ENCODE measurements at regions not wholly inside any gene's neighbourhood (a gene's known extent, or its start where the extent isn't known, plus 50 kb on each side); places are given as distances from the start of the nearest gene placed in this dataset.

DNA sequence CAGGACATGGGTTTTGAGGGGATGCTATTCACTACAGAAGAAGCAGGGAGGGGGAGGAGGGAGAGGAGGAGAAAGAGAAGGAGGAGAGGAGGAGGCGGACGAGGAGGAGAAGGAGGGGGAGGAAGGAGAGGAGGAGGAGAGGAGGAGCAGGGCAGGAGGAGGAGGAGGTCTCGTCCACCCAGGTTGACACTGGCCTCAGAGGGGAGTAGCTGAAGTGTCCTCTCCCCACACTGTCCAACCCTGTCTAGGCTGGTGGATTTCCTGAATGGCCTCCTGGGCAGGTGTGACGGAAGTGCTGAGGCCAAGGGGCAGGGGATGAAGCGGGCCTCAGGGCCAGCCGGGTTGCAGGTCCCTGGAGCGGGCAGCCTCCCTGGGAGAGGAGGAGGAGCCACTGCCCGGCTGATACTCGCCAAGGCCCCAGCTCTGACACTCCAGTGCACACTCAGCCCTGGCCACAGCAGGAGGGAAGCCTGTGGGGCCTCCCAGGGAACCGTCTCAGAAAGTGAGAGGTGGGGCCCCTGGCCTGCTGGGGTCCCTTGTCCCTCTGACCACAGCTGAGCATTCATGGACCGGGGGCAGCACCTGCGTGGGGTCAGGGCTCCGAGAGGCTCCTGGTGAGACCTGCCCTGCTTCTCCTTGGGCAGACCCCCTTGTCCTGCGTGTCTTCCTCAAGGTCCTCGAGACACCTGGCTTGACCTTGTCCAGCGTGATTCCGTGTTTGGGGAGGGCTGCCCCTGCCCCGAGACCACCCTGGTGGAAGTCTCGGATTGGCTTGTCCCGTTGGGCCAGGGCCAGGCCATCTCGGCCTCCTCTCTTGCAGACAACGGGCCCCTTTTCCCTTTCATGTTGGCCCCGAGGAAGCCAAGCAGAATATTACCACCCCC, 200.6 kb upstream of the CIBAR2 start:
- FAIRE-seq, result no peak

DNA sequence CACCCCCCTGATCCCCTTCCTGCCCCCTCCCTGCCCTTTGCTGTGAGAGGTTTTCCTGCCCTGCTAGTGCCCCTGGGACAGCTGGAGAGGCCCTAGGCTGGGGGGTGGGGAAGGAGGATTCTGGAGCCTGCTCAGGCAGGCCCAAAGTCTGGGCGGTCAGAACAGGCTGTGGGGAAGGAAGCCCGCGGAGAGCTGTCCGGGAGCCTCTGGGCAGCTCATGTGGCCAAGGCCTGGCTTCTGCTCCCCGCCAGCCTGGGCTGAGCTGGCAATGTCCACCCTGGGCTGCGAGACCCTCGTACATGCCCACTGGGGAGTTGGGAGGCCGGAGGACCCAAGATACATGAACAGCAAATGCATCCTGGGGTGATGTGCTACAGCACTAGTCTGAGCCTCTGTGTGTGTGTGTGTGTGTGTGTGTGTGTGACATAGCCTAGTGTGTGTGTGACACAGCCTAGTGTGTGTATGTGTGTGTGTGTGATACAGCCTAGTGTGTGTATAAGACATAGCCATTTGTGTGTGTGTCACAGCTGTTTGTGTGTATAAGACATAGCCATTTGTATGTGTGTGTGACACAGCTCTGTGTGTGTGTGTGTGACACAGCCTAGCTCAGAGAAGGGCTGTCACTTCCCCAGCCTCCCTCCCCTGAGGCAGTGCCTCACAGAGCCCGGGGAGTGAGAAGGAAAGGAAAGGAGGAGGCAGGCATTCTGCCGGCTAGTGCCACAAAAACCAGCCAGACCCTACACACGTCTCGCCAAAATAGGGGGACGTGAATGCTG, 201.4 kb upstream of the CIBAR2 start:
- FAIRE-seq, result no peak

DNA sequence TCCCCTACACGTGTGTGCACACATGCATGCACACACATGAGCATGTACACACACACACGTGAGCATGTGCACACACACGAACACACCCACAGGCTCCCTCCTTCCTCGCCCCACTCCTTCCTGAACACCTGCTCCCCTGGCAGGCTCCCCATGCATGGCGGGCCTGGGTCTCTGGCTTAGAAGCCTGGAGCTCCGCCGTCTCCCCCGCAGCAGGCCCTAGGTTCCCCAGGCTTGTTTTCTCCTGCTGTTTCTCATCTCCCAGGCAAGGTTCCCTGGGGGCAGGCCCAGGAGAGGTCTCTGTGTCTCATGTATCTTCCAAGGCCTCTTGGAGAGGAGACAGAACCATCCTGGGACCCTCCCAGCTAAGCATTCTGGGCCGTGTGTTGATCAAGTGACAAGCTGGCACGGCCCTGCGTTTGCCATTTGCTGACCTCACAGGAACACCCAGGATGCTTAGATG, 202.3 kb upstream of the CIBAR2 start:
- no peak for FAIRE-seq

DNA sequence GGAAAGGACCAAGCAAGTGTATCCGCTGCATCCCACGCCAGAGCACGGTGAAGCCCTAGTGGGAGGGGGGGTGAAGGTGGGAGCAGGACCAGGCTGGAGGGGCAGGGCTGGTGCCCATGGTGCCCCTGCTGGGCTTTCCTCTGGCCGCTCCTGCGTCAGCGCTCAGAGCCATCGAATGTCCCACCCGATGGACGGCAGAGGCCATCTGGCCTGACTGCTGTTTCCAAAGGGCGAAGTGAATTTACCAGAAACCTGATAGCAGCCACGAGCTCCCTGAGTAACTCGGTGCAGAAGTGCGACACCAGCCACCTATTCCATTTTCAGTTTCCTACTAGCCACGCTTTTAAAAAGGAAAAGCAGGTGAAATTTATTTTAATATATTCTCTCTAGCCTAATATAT, 203.6 kb upstream of the CIBAR2 start:
- FAIRE-seq, result no peak

DNA sequence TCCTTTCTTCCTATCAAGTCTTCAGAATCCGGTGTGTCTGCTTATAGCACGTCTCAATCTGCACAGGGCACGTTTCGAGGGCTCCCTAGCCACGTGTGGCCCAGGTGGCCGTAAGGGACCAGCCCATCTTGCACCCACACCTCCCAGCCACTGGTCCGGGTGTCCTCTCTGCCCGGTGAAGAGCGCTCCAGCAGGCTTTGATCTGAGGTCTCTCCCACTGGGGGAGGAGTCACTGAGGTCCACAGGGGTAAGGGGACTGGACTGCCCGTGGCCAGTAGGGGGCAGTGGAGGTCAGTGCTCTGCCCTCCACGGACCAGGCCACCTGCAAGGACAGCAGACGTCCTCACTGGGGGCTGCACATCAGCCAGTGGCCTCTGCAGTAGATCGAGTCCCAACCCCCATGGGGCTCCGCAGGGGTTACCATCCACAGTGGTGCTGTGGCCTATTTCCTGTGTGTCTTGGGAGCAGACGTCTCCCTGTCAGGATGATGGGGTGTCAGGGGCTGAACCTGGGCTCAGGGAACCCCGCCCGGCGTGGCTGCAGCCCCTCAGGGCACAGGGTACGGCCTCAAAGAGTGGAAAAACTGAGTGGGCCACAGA, 204.1 kb upstream of the CIBAR2 start:
- no peak for FAIRE-seq

DNA sequence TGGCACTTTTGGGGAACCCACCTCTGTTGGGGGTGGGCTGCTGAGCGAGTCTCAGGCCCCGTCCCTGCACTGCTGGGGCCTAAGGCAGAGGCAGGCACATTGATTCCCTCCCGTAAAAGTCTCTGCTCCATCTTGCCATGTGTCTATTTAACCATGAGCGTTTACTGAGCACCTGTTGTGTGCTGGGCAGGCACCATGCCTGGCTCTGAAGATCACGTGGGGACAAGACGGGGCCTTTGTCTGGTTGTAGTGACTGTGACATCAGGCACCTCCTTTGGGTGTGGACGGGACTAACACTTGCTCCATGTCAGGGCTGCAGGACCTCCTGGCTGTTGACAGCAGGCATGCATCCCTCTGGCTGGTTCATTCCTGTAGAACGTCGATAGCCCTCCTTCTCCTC, 204.7 kb upstream of the CIBAR2 start:
- FAIRE-seq, result no peak

DNA sequence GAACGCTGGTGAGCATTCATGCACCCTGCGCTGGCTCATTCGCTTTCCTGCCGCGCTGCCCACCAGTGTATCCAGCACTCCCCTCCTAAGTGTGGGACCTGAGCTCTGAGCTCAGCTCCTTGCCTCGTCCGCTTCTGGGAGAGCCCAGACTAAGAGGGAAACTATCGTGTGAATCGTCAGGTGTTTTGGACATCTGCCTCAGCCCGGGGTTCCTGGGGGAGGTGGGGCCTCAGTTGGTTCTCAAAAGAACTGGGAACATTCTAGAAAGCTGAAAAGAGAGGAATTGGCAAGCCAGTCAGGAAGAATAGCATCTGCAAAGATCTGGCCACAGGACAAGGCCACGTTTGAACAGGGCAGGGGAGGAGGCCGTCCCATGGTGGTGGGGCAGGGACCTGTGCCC, 205.4 kb upstream of the CIBAR2 start:
- FAIRE-seq, result no peak

DNA sequence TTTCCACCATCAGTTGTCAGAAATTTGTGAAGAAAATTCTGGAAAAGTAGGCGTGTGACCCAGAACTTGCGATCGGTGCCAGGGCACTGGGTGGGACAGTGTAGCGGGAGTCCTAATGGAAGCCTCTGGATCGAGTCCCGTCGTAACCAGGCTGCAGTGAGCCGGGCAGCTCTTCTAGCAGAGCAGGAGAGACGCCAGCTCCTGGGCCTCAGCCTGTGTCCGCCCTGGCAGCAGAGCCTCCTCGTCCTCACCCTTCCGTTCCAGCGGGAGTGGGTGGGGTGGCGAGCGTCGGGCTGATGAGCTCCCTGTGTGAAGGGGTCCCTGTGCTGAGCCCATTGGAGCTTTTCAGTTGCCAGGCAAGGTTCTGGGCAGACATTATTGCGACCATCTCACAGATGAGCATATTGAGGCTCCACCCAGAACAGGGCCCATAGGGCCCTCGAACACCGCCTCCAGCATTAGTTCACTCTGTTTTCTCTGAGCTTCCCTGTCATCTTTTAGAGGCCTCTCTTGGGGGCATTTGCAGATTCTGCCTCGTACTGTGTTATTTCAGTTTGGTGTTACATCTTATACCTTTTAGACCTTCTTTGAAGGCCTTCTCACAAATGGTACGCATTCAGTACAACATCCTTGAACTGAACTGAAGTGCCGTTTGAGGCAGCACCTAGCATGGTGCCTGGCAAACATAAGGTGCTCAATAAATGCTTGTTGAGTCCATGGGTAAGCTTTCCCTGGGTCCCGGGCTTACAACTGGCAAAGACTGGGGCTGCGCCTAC, 207.1 kb upstream of the CIBAR2 start:
- FAIRE-seq, result no peak

DNA sequence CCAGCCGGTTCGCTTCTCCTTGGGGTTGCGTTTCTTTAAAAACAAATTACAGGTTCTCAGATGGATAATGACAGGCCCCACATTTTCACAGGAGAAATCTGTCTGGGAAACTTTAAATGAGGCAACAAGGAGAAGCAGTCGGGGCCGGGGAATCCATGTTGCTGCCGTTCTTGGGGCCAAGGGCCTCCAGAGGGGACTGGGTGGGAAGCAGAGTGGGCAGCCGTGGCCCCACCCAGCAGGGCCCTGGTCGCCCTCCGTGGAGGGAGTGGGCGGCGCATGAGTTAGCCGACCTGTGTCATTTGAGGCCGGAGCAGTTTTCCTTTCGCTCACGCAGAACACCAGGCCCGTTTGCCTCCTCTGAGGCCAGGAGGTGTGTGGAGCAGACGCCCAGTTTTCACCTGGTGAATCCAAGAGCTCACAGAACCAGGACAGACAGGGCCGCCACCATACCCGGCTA, 207.7 kb upstream of the CIBAR2 start:
- FAIRE-seq, result no peak

DNA sequence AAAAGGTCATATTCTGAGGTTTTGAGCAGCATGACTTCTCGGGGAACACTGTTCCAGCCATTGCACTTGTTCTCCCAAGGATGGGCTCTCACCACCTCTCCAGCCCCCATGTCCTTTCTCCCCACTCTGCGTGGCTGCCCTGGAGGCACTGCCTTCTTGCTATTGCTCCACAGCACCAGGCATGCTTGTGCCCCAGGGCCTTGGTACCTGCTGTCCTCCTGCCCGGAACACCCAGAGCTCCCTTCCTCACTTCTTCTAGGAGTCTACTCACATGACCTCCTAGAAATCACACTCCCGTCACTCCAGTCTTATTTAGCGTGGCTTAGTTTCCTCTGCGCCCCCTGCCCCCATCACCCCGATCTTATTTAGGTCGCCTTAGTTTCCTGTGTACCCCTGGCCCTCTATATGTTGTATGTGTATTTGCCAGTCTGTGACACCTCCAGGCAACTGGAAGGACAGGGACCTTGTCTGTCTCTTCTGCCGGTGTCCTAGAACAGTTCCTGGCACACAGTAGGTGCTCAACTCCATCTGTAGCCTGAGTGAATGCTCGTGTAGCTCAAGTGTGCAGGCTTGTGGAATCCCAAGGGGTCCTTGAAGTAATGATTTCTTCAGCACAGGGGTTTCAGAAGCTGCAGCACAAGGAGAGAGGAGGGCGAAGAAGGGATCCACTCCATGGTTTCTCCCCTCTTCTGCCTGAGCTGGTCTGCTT, 208.6 kb upstream of the CIBAR2 start:
- no peak for FAIRE-seq

DNA sequence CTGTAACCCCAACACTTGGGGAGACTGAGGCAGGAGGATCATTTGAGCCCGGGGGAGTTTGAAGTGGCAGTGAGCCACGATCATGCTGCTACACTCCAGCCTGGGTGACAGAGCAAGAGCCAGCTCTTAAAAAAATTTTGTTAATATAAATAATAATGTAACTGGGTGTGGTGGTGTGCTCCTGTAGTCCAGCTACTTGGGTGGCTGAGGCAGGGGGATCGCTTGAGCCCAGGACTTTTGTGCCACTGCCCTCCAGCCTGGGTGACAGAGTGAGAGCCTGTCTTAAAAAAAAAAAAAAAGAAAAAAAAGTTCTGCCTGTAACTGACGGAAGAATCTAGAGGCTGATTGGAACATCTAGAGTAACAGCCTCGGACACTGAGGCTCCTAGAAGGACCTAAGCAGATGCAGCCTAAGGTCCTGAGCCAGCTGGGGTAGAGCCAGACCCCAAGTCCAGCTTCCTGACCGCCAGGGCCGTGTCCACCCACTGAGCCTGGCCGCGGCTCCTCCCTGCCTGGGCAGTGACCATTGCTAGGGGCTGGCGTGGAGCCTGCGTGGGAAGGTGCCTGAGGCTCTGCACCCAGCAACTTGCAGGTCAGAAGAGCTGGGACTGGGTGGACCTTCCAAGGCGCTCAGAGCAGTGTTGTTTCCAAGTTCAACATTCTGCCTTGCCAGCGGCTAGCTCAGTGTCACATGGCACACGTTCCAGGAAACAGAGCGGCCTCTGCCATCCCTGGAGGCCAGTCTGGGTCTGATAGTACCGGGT, 209.4 kb upstream of the CIBAR2 start:
- FAIRE-seq, result no peak

DNA sequence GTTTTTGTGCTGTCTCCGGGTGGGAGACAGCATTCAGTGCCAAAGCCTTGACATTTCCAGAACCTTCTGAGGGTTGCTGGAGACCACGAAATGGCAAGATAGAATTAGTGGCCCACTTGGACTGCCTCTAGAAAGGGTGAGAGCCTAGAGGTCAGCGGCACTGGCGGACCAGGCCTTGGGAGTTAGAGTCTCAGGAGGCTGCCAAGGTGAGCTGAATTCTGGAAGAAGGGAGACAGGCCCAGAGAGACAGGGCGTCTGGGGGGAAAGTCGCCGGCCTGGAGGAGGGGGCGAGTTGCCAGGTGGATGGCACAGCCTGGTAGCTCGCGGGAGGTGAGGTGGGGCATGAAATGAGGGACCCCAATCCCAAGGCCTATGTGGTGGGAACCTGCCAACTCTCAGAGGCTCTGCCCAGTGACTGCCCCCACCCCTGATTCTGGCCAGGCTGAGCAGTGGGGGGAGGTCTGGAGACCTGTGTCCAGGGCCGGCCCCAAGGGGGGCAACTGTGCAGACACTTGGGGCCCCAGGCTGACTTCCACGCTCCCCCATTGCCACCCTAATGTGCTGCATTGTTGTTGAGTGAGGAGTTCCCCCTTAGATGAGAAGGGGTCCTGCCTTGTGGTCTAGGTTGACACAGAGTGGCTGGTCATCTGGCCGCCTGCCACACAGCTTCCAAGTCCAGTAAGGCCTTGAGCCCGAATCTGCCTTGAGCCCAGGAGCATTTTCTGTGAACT, 211.1 kb upstream of the CIBAR2 start:
- FAIRE-seq, result no peak

DNA sequence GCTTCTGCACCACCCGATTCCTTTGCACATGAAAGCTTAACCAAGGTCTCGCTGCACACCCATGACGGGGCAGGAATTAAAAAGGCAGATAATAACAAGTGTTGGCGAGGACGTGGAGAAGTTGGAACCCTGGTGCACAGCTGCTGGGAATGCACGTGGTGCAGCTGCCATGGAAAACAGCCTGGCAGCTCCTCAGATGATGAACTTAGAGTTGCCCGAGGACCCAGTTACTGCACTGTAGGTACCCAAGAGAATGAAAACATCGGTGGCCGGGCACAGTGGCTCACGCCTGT, 211.6 kb upstream of the CIBAR2 start:
- no peak for FAIRE-seq

DNA sequence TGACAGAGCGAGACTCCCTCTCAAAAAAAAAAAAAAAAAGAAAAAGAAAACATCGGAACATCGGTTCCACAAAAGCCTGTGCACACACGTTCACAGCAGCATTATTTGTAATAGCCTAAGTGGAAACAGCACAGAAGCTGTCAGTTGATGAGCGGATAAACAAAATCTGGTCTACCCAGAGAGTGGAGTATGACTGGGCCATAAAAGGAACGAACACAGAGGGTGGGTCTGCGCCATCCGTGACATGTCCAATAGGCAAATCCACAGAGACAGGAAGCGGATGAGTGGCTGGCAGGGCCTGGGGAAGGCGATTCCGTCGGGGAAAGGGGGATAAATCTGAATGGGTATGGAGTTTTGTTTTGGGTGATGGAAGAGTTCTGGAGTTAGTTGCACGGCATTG, 212.2 kb upstream of the CIBAR2 start:
- no peak for FAIRE-seq

DNA sequence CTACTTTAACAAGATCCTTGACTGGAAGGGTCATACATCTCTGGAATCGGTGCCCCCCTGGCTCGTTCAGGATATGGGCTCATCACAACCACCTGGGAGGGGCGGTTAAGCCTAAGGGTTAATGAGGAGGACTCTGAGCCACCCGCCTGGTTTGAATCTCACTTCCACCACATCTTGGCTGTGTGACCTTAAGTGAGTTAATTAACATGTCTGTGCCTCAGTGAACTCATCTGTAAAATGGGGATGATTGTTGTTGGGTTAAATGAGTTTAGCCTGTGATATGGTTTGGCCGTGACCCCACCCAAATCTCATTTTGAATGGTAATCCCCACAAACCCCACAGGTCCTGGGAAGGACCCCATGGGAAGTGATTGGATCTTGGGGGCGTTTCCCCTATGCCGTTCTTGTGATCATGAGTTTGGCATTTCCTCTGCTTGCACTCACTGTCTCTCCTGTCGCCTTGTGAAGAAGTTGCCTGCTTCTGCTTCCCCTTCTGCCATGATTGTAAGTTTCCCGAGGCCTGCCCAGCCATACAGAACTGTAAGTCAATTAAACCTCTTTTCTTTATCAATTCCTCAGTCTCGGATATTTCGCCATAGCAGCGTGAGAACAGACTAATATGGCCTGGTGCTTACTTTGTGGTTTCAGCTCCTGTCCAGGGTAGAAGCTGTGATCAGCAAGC, 214.0 kb upstream of the CIBAR2 start:
- FAIRE-seq, result no peak

DNA sequence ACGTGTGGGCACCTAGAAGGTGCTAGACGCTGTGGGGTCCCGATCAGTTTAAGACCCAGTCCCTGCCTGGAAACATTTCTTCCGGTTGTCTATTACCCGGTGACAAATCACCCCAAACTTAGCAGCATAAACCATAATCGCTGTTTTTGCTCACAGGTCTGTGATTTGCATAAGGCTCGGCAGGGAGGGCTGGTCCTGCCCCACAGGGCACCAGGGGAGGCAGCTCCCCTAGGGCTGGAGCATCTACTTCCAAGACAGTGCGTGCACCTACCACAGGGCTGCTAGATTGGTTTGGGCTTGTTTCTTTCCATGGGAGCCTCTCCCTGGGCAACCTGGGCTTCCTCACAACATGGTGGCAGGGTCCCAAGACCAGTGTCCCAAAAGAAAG, 214.5 kb upstream of the CIBAR2 start:
- FAIRE-seq, result no peak

DNA sequence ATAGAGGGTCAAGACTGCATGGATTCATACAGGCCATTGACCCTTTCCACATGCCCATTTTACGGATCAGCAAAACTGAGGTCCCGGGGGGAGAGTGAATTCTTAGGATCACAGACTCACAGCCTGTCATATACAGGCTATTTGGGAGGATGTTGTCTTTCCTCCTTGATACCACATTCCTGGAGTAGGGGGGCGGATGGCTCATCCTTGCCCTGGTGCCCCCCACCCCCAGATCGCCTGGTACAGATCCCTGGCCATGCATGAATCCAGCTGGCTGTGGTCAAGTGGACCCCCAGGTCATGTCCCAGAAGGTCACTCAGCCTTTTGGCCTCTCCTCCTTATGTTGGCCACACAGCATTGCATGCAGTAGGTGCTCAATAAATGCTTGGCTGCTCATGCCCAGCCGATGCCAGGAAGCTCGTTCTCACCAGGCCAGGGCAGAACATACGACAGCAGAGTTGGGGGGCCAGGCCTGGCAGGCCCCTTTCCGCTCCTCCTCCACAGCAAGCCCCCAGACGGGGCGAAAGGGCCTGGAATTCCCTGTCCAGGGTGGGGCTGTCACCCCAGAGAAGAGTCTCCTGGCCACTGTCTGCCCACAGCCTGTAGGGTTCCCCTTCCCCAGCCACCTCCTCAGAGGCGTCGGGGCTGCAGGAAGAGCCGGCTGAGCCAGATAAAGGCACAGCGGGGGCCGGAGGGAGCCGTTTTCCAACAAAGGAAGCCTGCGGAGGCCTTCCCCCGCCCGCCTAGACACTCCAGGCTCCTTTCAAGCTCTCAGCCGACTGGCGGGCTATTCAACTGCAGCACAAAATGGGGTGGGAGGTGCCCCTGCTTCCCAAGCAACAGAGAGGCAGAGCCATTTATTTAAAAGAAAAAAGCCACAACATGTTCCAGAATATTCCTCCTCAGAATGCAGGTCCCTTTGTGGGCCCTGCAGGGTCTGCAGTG, 215.7 kb upstream of the CIBAR2 start:
- no peak for FAIRE-seq

DNA sequence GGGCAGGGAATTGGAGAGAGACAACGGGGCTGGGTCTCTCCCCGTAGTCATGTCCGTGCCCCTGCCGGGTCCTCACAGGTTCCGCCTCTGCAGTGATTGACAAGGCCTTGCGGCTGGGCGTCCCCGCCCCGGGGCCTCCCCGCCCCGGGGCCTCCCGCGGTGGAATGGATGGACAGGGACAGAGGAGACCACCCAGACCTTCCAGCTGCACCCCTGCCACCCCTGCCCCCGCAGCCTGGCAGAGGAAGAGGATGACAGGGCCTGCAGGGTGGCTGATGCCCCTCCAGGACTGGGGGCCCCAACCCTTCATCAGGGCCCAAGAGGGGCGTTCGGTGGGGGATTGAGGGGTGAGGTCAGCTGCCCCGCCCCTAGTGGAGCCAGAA, 216.4 kb upstream of the CIBAR2 start:
- no peak for FAIRE-seq

All from islet of Langerhans (tissue), 1 donor.